SH-SY5Y (cell line): ENCODE measurements at regions not wholly inside any gene's neighbourhood (a gene's known extent, or its start where the extent isn't known, plus 50 kb on each side); places are given as distances from the start of the nearest gene placed in this dataset.

Source experiments
- GATA2 ChIP-seq: IDR thresholded peaks from 2 replicates; pipeline ENCODE4 v1.6.1; 2011; ENCODE audit warnings: mild to moderate bottlenecking, low read depth, low read length
- GATA3 ChIP-seq: IDR thresholded peaks from 2 replicates; pipeline ENCODE4 v1.6.1; 2011; ENCODE audit warnings: low read depth, mild to moderate bottlenecking, low read length, moderate library complexity

GRCh38 chr2:37566517-37566981 is 104.9 kb downstream of the CDC42EP3 start:
- no peak for TF ChIP-seq GATA2
- TF ChIP-seq GATA3: no peak
